ENCODE measurements at regions not wholly inside any gene's neighbourhood (a gene's known extent, or its start where the extent isn't known, plus 50 kb on each side); places are given as distances from the start of the nearest gene placed in this dataset.

- no peak for TF ChIP-seq CTCF (IDR thresholded peaks at IDR 0.05)
- no peak for TF ChIP-seq POLR2A (IDR thresholded peaks at IDR 0.05)
Measured at GRCh38 chr5:92565673-92566072, 1015.3 kb downstream of the NR2F1-AS1 start.
